NCI-H1930 (cell line): ENCODE measurements at regions not wholly inside any gene's neighbourhood (a gene's known extent, or its start where the extent isn't known, plus 50 kb on each side); places are given as distances from the start of the nearest gene placed in this dataset.

Experiments
- DNase-seq, 2 experiments: peaks; one replicate each; lab custom pipeline; 2025; lab: John Stamatoyannopoulos, UW

GRCh38 chr22:42330170-42330569, 59.7 kb upstream of the TCF20 start:
- DNase-seq, result no peak

- DNase-seq, result no peak
Observed at GRCh38 chr22:42329504-42329903, 59.1 kb upstream of the TCF20 start.

GRCh38 chr22:42328784-42329145, 58.3 kb upstream of the TCF20 start:
- DNase-seq, result no peak

- DNase-seq, result no peak
Observed at GRCh38 chr22:42328130-42328783, 57.8 kb upstream of the TCF20 start.

GRCh38 chr22:42327462-42328129, 57.1 kb upstream of the TCF20 start:
- DNase-seq, result no peak

GRCh38 chr22:42326801-42327200, 56.3 kb upstream of the TCF20 start:
- DNase-seq, result no peak

GRCh38 chr22:42326301-42326700, 55.8 kb upstream of the TCF20 start:
- DNase-seq, result no peak

GRCh38 chr22:42324990-42325710, 54.7 kb upstream of the TCF20 start:
- DNase-seq, result no peak

GRCh38 chr22:42324566-42324965, 54.1 kb upstream of the TCF20 start:
- DNase-seq, result peak in 1 of 2 experiments; percentile 22

- DNase-seq, result no peak
Observed at GRCh38 chr22:42323971-42324370, 53.5 kb upstream of the TCF20 start.

GRCh38 chr22:42322562-42322926, 52.1 kb upstream of the TCF20 start:
- DNase-seq, result no peak

GRCh38 chr22:42321908-42322561, 51.6 kb upstream of the TCF20 start:
- DNase-seq, result peak; percentile 31 to 49

- DNase-seq, result no peak
Observed at GRCh38 chr22:42320443-42321416, 50.3 kb upstream of the TCF20 start.
